Fibroblast of skin of right quadriceps (primary cell): ENCODE measurements at regions not wholly inside any gene's neighbourhood (a gene's known extent, or its start where the extent isn't known, plus 50 kb on each side); places are given as distances from the start of the nearest gene placed in this dataset.

ENCODE experiments used
- DNase-seq: peaks from one replicate; pipeline ENCODE4 v3.0.0-alpha.2; 2013

GRCh38 chr7:15985587-15986384 is 299.3 kb upstream of the MEOX2 start:
- peak; percentile 21 for DNase-seq

- DNase-seq: peak; percentile 72
These were observed 291.2 kb upstream of the MEOX2 start for GRCh38 chr7:15977663-15978062.

GRCh38 chr7:15972862-15973275 is 286.4 kb upstream of the MEOX2 start:
- peak; percentile 63 for DNase-seq

GRCh38 chr7:15967551-15967950 is 281.1 kb upstream of the MEOX2 start:
- no peak for DNase-seq

GRCh38 chr7:15967121-15967520 is 280.6 kb upstream of the MEOX2 start:
- DNase-seq: no peak

GRCh38 chr7:15963206-15963605 is 276.7 kb upstream of the MEOX2 start:
- DNase-seq: no peak

- DNase-seq: no peak
These were observed 268.3 kb upstream of the MEOX2 start for GRCh38 chr7:15954671-15955354.

- DNase-seq: no peak
These were observed 263.8 kb upstream of the MEOX2 start for GRCh38 chr7:15950299-15950698.

GRCh38 chr7:15947754-15948153 is 261.3 kb upstream of the MEOX2 start:
- peak; percentile 28 for DNase-seq

- no peak for DNase-seq
These were observed 251.6 kb upstream of the MEOX2 start for GRCh38 chr7:15938115-15938514.

GRCh38 chr7:15937571-15937970 is 251.1 kb upstream of the MEOX2 start:
- DNase-seq: peak; percentile 11

GRCh38 chr7:15936991-15937390 is 250.5 kb upstream of the MEOX2 start:
- no peak for DNase-seq

- no peak for DNase-seq
These were observed 245.8 kb upstream of the MEOX2 start for GRCh38 chr7:15932318-15932717.

GRCh38 chr7:15929411-15929810 is 242.9 kb upstream of the MEOX2 start:
- DNase-seq: no peak

- DNase-seq: no peak
These were observed 239.1 kb upstream of the MEOX2 start for GRCh38 chr7:15925608-15926007.

GRCh38 chr7:15924910-15925309 is 238.4 kb upstream of the MEOX2 start:
- DNase-seq: no peak

- DNase-seq: no peak
These were observed 235.5 kb upstream of the MEOX2 start for GRCh38 chr7:15922002-15922401.

- DNase-seq: peak; percentile 65
These were observed 235.1 kb upstream of the MEOX2 start for GRCh38 chr7:15921576-15921975.

- DNase-seq: peak; percentile 8
These were observed 234.5 kb upstream of the MEOX2 start for GRCh38 chr7:15920953-15921352.

- peak; percentile 27 for DNase-seq
These were observed 230.3 kb upstream of the MEOX2 start for GRCh38 chr7:15916681-15917380.

- peak; percentile 63 for DNase-seq
These were observed 229.3 kb upstream of the MEOX2 start for GRCh38 chr7:15915686-15916293.

GRCh38 chr7:15914611-15915010 is 228.1 kb upstream of the MEOX2 start:
- DNase-seq: no peak

GRCh38 chr7:15906436-15906835 is 220.0 kb upstream of the MEOX2 start:
- no peak for DNase-seq
